GM23338 (cell line): ENCODE measurements at regions not wholly inside any gene's neighbourhood (a gene's known extent, or its start where the extent isn't known, plus 50 kb on each side); places are given as distances from the start of the nearest gene placed in this dataset.

ENCODE experiments used
- ATAC-seq: fragments of 200-7000 bp; cut with Tn5 transposase; 3 replicates; pipeline ENCODE4 v1.9.1; 2020
- DNase-seq: peaks from one replicate; pipeline ENCODE4 v3.0.0-alpha.2; 2015; ENCODE audit warnings: low spot score
- H2AFZ ChIP-seq: fragments of 200-600 bp; sonication (generic); 2 replicates; pipeline ENCODE4 v1.8.0; 2016; ENCODE audit warnings: antibody characterized with exemption, mild to moderate bottlenecking, moderate library complexity
- H3F3A ChIP-seq: fragments of 200-600 bp; sonication (generic); replicated peaks from 2 replicates; pipeline ENCODE4 v1.8.0; 2017; ENCODE audit warnings: antibody characterized with exemption, mixed run types, low read depth
- H3K27ac ChIP-seq: fragments of 200-600 bp; sonication (generic); 2 replicates; pipeline ENCODE4 v1.6.1; 2016; ENCODE audit warnings: low read depth
- H3K27me3 ChIP-seq: fragments of 200-600 bp; sonication (generic); 2 replicates; pipeline ENCODE4 v1.8.0; 2016; ENCODE audit warnings: mild to moderate bottlenecking, mixed run types, moderate library complexity; ENCODE audit not compliant: insufficient read depth
- H3K36me3 ChIP-seq: fragments of 200-600 bp; sonication (generic); 2 replicates; pipeline ENCODE4 v1.8.0; 2016; ENCODE audit warnings: mild to moderate bottlenecking; ENCODE audit not compliant: insufficient read depth
- H3K4me1 ChIP-seq: fragments of 200-600 bp; sonication (generic); 2 replicates; pipeline ENCODE4 v1.8.0; 2016; ENCODE audit warnings: mild to moderate bottlenecking, moderate library complexity; ENCODE audit not compliant: insufficient read depth
- H3K4me2 ChIP-seq: fragments of 200-600 bp; sonication (generic); 2 replicates; pipeline ENCODE4 v1.7.1; 2017; ENCODE audit warnings: mixed run types
- H3K4me3 ChIP-seq: fragments of 200-600 bp; sonication (generic); 2 replicates; pipeline ENCODE4 v1.6.1; 2016; ENCODE audit warnings: mixed run types
- H3K79me2 ChIP-seq: fragments of 200-600 bp; sonication (generic); replicated peaks from 2 replicates; pipeline ENCODE4 v1.8.0; 2017; ENCODE audit warnings: mild to moderate bottlenecking; ENCODE audit not compliant: insufficient read depth
- H3K9me2 ChIP-seq: fragments of 200-600 bp; sonication (generic); 2 replicates; pipeline ENCODE4 v1.8.0; 2017; ENCODE audit not compliant: insufficient read depth
- H4K20me1 ChIP-seq: fragments of 200-600 bp; sonication (generic); replicated peaks from 2 replicates; pipeline ENCODE4 v1.8.0; 2017; ENCODE audit warnings: mild to moderate bottlenecking; ENCODE audit not compliant: insufficient read depth
- H3K27ac Mint-ChIP-seq: 2 replicates; pipeline ENCODE4 v1.8.0; 2020; ENCODE audit warnings: inconsistent platforms, mild to moderate bottlenecking, moderate library complexity, mixed read lengths
- H3K27me3 Mint-ChIP-seq: 3 replicates; pipeline ENCODE4 v1.8.0; 2022; ENCODE audit warnings: low read depth, mild to moderate bottlenecking, moderate library complexity, mixed read lengths, inconsistent platforms; ENCODE audit not compliant: insufficient read depth, poor library complexity
- H3K36me3 Mint-ChIP-seq: 3 replicates; pipeline ENCODE4 v1.8.0; 2021; ENCODE audit warnings: low read depth, mild to moderate bottlenecking, inconsistent platforms, moderate library complexity, mixed read lengths
- H3K4me1 Mint-ChIP-seq: 3 replicates; pipeline ENCODE4 v1.8.0; 2020; ENCODE audit warnings: mild to moderate bottlenecking, inconsistent platforms, mixed read lengths
- H3K4me3 Mint-ChIP-seq: 3 replicates; pipeline ENCODE4 v1.8.0; 2021; ENCODE audit warnings: moderate library complexity, mild to moderate bottlenecking, inconsistent platforms, mixed read lengths
- H3K9me3 Mint-ChIP-seq: 3 replicates; pipeline ENCODE4 v1.8.0; 2020; ENCODE audit warnings: moderate library complexity, mild to moderate bottlenecking, inconsistent platforms, mixed read lengths
- CREB1 ChIP-seq: fragments of 250-450 bp; sonication (Bioruptor Pico); IDR thresholded peaks from 2 replicates; pipeline ENCODE4 v1.5.0; 2020; ENCODE audit warnings: low read depth, mild to moderate bottlenecking, moderate library complexity
- EZH2 ChIP-seq: fragments of 200-600 bp; sonication (generic); IDR thresholded peaks from one replicate; pipeline ENCODE4 v1.8.0; 2017; ENCODE audit warnings: antibody characterized with exemption, mild to moderate bottlenecking, low read depth; ENCODE audit not compliant: unreplicated experiment
- EZH2phosphoT487 ChIP-seq: fragments of 200-600 bp; sonication (generic); IDR thresholded peaks from one replicate; pipeline ENCODE4 v1.8.1; 2018; ENCODE audit warnings: antibody characterized with exemption; ENCODE audit not compliant: unreplicated experiment
- JUNB ChIP-seq: IDR thresholded peaks from one replicate; pipeline ENCODE4 v1.6.1; 2016; ENCODE audit warnings: antibody characterized with exemption; ENCODE audit not compliant: unreplicated experiment
- POLR2AphosphoS5 ChIP-seq: IDR thresholded peaks from 2 replicates; pipeline ENCODE4 v1.6.1; 2016; ENCODE audit warnings: antibody characterized with exemption, low read depth
- STAT1 ChIP-seq: IDR thresholded peaks from one replicate; pipeline ENCODE4 v1.6.1; 2016; ENCODE audit warnings: antibody characterized with exemption; ENCODE audit not compliant: unreplicated experiment
- ZNF114 ChIP-seq: fragments of 250-450 bp; sonication (Bioruptor Pico); IDR thresholded peaks from 2 replicates; pipeline ENCODE4 v1.5.0; 2020; ENCODE audit warnings: mild to moderate bottlenecking, moderate library complexity
- TF ChIP-seq, protein P1 (sequence below): IDR thresholded peaks from 2 replicates; pipeline ENCODE4 v1.6.1; 2016; ENCODE audit warnings: antibody characterized with exemption
- TF ChIP-seq, protein P2 (sequence below): fragments of 250-450 bp; sonication (Bioruptor Pico); IDR thresholded peaks from 2 replicates; pipeline ENCODE4 v1.5.0; 2020; ENCODE audit warnings: mild to moderate bottlenecking, moderate library complexity
- TF ChIP-seq, protein P3 (sequence below): IDR thresholded peaks from one replicate; pipeline ENCODE4 v1.6.1; 2018; ENCODE audit warnings: antibody characterized with exemption; ENCODE audit not compliant: unreplicated experiment
- TF ChIP-seq, protein P4 (sequence below), 2 experiments: fragments of 200-600 bp in 1 of 2; sonication (generic) in 1 of 2; conservative IDR thresholded peaks; 2 replicates each; pipeline versions ENCODE4 v1.5.1 to v1.6.1; 2016 to 2017; ENCODE audit warnings: antibody characterized with exemption in 2 of 2, low read depth in 2 of 2, mild to moderate bottlenecking in 2 of 2, moderate library complexity in 1 of 2

DNA sequence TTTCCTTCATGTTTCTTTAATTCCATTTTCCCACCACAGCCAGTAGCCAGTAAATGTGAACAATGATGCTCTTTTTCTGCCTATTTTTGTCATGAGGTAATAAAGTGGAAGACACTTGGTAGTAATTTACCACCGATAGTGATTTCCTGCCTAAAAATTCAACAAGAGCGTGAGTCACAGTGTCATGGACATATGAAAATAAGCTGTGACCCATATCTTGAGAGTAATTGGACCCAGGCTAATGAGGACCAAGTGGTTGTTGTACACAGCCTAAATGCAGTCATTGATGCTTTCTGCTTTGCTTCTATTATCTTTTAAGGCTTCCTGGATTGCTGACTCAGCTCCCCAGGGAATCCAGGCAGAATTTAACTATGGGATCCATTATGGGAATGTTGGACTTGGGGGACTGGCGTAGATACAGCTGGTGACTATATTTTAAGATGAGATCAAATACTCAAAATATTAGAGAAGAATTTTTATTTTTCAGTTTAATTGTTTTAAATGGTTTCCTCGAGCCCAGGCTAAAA is 265.9 kb upstream of the FERMT1 start (continued):
- TF ChIP-seq, protein P1, sequence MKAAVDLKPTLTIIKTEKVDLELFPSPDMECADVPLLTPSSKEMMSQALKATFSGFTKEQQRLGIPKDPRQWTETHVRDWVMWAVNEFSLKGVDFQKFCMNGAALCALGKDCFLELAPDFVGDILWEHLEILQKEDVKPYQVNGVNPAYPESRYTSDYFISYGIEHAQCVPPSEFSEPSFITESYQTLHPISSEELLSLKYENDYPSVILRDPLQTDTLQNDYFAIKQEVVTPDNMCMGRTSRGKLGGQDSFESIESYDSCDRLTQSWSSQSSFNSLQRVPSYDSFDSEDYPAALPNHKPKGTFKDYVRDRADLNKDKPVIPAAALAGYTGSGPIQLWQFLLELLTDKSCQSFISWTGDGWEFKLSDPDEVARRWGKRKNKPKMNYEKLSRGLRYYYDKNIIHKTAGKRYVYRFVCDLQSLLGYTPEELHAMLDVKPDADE = no peak

DNA sequence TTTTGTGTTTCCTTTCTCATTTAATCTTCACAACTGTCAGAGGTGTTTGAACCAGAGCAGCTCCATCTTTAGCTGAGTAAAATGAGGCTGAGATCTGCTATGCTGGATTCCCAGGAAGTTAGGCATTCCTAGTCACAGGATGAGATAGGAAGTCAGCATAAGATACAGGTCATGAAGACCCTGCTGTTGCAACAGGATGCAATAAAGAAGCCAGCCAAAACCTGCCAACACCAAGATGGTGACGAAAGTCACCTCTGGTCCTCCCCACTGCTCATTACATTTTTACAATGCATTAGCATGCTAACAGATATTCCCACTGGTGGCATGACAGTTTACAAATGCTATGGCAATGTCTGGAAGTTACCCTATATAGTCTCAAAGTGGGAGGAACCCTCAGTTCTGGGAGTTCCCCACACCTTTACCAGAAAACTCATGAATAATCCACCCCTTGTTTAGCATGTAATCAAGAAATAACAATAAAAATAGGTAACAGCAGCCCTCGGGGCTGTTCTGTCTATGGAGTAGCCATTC is 262.2 kb upstream of the FERMT1 start:
- Mint-ChIP-seq H3K4me3 (no peak overlapping the region), H3K9me3 (no peaks in the 10 kb centered on the region), H3K36me3 (no peaks in the 10 kb centered on the region), H3K27ac (no peak overlapping the region), H3K4me1 (peaks cover 6% of the 10 kb centered on the region), H3K27me3 (no peaks in the 10 kb centered on the region)
- Histone ChIP-seq H3K9me2 (peaks cover 11% of the 10 kb centered on the region; the same call in 1 of the 2 replicates), H2AFZ (no peak overlapping the region), H3K4me1 (no peaks in the 10 kb centered on the region), H3K27ac (no peak overlapping the region), H4K20me1 (no peaks in the 10 kb centered on the region), H3K79me2 (no peaks in the 10 kb centered on the region), H3F3A (no peaks in the 10 kb centered on the region), H3K36me3 (no peaks in the 10 kb centered on the region), H3K4me3 (no peak overlapping the region), H3K4me2 (no peak overlapping the region), H3K27me3 (no peaks in the 10 kb centered on the region)
- DNase-seq = no peak
- no peak for ATAC-seq
- TF ChIP-seq, protein P2, sequence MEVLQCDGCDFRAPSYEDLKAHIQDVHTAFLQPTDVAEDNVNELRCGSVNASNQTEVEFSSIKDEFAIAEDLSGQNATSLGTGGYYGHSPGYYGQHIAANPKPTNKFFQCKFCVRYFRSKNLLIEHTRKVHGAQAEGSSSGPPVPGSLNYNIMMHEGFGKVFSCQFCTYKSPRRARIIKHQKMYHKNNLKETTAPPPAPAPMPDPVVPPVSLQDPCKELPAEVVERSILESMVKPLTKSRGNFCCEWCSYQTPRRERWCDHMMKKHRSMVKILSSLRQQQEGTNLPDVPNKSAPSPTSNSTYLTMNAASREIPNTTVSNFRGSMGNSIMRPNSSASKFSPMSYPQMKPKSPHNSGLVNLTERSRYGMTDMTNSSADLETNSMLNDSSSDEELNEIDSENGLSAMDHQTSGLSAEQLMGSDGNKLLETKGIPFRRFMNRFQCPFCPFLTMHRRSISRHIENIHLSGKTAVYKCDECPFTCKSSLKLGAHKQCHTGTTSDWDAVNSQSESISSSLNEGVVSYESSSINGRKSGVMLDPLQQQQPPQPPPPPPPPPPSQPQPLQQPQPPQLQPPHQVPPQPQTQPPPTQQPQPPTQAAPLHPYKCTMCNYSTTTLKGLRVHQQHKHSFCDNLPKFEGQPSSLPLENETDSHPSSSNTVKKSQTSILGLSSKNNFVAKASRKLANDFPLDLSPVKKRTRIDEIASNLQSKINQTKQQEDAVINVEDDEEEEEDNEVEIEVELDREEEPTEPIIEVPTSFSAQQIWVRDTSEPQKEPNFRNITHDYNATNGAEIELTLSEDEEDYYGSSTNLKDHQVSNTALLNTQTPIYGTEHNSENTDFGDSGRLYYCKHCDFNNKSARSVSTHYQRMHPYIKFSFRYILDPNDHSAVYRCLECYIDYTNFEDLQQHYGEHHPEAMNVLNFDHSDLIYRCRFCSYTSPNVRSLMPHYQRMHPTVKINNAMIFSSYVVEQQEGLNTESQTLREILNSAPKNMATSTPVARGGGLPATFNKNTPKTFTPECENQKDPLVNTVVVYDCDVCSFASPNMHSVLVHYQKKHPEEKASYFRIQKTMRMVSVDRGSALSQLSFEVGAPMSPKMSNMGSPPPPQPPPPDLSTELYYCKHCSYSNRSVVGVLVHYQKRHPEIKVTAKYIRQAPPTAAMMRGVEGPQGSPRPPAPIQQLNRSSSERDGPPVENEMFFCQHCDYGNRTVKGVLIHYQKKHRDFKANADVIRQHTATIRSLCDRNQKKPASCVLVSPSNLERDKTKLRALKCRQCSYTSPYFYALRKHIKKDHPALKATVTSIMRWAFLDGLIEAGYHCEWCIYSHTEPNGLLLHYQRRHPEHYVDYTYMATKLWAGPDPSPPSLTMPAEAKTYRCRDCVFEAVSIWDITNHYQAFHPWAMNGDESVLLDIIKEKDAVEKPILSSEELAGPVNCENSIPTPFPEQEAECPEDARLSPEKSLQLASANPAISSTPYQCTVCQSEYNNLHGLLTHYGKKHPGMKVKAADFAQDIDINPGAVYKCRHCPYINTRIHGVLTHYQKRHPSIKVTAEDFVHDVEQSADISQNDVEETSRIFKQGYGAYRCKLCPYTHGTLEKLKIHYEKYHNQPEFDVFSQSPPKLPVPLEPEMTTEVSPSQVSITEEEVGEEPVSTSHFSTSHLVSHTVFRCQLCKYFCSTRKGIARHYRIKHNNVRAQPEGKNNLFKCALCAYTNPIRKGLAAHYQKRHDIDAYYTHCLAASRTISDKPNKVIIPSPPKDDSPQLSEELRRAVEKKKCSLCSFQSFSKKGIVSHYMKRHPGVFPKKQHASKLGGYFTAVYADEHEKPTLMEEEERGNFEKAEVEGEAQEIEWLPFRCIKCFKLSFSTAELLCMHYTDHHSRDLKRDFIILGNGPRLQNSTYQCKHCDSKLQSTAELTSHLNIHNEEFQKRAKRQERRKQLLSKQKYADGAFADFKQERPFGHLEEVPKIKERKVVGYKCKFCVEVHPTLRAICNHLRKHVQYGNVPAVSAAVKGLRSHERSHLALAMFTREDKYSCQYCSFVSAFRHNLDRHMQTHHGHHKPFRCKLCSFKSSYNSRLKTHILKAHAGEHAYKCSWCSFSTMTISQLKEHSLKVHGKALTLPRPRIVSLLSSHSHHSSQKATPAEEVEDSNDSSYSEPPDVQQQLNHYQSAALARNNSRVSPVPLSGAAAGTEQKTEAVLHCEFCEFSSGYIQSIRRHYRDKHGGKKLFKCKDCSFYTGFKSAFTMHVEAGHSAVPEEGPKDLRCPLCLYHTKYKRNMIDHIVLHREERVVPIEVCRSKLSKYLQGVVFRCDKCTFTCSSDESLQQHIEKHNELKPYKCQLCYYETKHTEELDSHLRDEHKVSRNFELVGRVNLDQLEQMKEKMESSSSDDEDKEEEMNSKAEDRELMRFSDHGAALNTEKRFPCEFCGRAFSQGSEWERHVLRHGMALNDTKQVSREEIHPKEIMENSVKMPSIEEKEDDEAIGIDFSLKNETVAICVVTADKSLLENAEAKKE = no peak
- TF ChIP-seq, protein P3, sequence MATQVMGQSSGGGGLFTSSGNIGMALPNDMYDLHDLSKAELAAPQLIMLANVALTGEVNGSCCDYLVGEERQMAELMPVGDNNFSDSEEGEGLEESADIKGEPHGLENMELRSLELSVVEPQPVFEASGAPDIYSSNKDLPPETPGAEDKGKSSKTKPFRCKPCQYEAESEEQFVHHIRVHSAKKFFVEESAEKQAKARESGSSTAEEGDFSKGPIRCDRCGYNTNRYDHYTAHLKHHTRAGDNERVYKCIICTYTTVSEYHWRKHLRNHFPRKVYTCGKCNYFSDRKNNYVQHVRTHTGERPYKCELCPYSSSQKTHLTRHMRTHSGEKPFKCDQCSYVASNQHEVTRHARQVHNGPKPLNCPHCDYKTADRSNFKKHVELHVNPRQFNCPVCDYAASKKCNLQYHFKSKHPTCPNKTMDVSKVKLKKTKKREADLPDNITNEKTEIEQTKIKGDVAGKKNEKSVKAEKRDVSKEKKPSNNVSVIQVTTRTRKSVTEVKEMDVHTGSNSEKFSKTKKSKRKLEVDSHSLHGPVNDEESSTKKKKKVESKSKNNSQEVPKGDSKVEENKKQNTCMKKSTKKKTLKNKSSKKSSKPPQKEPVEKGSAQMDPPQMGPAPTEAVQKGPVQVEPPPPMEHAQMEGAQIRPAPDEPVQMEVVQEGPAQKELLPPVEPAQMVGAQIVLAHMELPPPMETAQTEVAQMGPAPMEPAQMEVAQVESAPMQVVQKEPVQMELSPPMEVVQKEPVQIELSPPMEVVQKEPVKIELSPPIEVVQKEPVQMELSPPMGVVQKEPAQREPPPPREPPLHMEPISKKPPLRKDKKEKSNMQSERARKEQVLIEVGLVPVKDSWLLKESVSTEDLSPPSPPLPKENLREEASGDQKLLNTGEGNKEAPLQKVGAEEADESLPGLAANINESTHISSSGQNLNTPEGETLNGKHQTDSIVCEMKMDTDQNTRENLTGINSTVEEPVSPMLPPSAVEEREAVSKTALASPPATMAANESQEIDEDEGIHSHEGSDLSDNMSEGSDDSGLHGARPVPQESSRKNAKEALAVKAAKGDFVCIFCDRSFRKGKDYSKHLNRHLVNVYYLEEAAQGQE = no peak
- TF ChIP-seq POLR2AphosphoS5 (no peak), EZH2phosphoT487 (no peak), ZNF114 (CRISPR knock-in tag) (no peak), JUNB (no peak), EZH2 (no peak), CREB1 (CRISPR knock-in tag) (no peak), STAT1 (no peak)
- TF ChIP-seq, protein P4, sequence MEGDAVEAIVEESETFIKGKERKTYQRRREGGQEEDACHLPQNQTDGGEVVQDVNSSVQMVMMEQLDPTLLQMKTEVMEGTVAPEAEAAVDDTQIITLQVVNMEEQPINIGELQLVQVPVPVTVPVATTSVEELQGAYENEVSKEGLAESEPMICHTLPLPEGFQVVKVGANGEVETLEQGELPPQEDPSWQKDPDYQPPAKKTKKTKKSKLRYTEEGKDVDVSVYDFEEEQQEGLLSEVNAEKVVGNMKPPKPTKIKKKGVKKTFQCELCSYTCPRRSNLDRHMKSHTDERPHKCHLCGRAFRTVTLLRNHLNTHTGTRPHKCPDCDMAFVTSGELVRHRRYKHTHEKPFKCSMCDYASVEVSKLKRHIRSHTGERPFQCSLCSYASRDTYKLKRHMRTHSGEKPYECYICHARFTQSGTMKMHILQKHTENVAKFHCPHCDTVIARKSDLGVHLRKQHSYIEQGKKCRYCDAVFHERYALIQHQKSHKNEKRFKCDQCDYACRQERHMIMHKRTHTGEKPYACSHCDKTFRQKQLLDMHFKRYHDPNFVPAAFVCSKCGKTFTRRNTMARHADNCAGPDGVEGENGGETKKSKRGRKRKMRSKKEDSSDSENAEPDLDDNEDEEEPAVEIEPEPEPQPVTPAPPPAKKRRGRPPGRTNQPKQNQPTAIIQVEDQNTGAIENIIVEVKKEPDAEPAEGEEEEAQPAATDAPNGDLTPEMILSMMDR (conservative IDR thresholded peaks at IDR 0.05; ENCODE audit: low read depth in 2 of 2) = no peak
- TF ChIP-seq, protein P1 = no peak
